Panc1 (cell line): ENCODE measurements at regions not wholly inside any gene's neighbourhood (a gene's known extent, or its start where the extent isn't known, plus 50 kb on each side); places are given as distances from the start of the nearest gene placed in this dataset.

Source experiments
- ATAC-seq: fragments of 200-7000 bp; cut with Tn5 transposase; 2 replicates; pipeline ENCODE4 v1.9.1; 2020; ENCODE audit warnings: mild to moderate bottlenecking, moderate library complexity
- BruUV-seq: library from RNA; stranded (reverse); fragments of 400-500 nt; replicated peaks from 2 replicates; lab custom pipeline; 2021; lab: Mats Ljungman, UMichigan
- CTCF ChIA-PET: fragments of 300-600 bp; sonication (Branson Sonifier 250); formaldehyde crosslinking; loops from one replicate; lab custom pipeline; 2022; ENCODE audit warnings: antibody characterized with exemption; lab: Charles Lee
- POLR2A ChIA-PET: fragments of 300-600 bp; sonication (Branson Sonifier 250); formaldehyde crosslinking; loops from one replicate; lab custom pipeline; 2022; ENCODE audit warnings: antibody characterized with exemption; lab: Charles Lee
- DNase-seq: peaks from one replicate; pipeline ENCODE4 v3.0.0-alpha.2; 2010; ENCODE audit warnings: low read depth, low spot score
- H3K27ac ChIP-seq: 2 replicates; pipeline ENCODE4 v1.5.1; 2011; ENCODE audit warnings: mild to moderate bottlenecking, low read length, inconsistent platforms
- H3K27me3 ChIP-seq: fragments of 200-500 bp; sonication (Bioruptor generic); 2 replicates; pipeline ENCODE4 v1.6.0; 2014; ENCODE audit warnings: low read length, inconsistent platforms; ENCODE audit not compliant: control insufficient read depth, insufficient read depth
- H3K36me3 ChIP-seq: fragments of 200-500 bp; sonication (Bioruptor generic); 2 replicates; pipeline ENCODE4 v1.5.1; 2014; ENCODE audit warnings: inconsistent platforms, mild to moderate bottlenecking, low read length, moderate library complexity; ENCODE audit not compliant: control insufficient read depth, insufficient read depth
- H3K4me1 ChIP-seq: 2 replicates; pipeline ENCODE4 v1.5.1; 2011; ENCODE audit warnings: inconsistent platforms, mild to moderate bottlenecking, low read length, moderate library complexity; ENCODE audit not compliant: control insufficient read depth, insufficient read depth
- H3K4me3 ChIP-seq, 2 experiments: 2 replicates each; pipeline ENCODE4 v1.5.1; 2011 to 2012; ENCODE audit warnings: low read depth in 2 of 2, low read length in 2 of 2, mild to moderate bottlenecking in 2 of 2, inconsistent platforms in 1 of 2, moderate library complexity in 1 of 2
- H3K9me3 ChIP-seq: fragments of 200-500 bp; sonication (Bioruptor generic); 2 replicates; pipeline ENCODE4 v1.5.1; 2014; ENCODE audit warnings: low read depth, mild to moderate bottlenecking, inconsistent platforms, low read length, moderate library complexity; ENCODE audit not compliant: control insufficient read depth, insufficient read depth
- POLR2AphosphoS5 ChIP-seq: IDR thresholded peaks from 2 replicates; pipeline ENCODE4 v1.6.1; 2012; ENCODE audit warnings: mild to moderate bottlenecking, low read depth, low read length, moderate library complexity
- SIN3A ChIP-seq: IDR thresholded peaks from 2 replicates; pipeline ENCODE4 v1.6.1; 2012; ENCODE audit warnings: low read depth, mild to moderate bottlenecking, low read length, moderate library complexity, borderline replicate concordance; ENCODE audit not compliant: insufficient read depth
- TCF7L2 ChIP-seq: IDR thresholded peaks from 2 replicates; pipeline ENCODE4 v1.6.1; 2011; ENCODE audit warnings: mild to moderate bottlenecking, low read depth, low read length, inconsistent platforms
- in situ Hi-C: cut with HindIII; loops from 2 replicates; pipeline ENCODE4 v1.10.0; 2016; ENCODE audit warnings: low sequenced_read_pairs, low pct_unique_long_range_greater_than_20kb
- intact Hi-C: fragments of 100-400 bp; cut with micrococcal nuclease; formaldehyde crosslinking; loops from one replicate; pipeline ENCODE4 v1.10.0; 2022; ENCODE audit not compliant: unreplicated experiment
- TF ChIP-seq, protein P1 (sequence below), 2 experiments: IDR thresholded peaks; 2 replicates each; pipeline ENCODE4 v1.6.1; 2011 to 2012; ENCODE audit warnings: low read depth in 2 of 2, control low read depth in 1 of 2, low read length in 1 of 2, mild to moderate bottlenecking in 1 of 2, moderate library complexity in 1 of 2; ENCODE audit not compliant: insufficient read depth in 1 of 2
- TF ChIP-seq, protein P2 (sequence below): fragments of 450-650 bp; IDR thresholded peaks from 2 replicates; pipeline ENCODE4 v1.5.1; 2017; ENCODE audit warnings: mild to moderate bottlenecking

DNA sequence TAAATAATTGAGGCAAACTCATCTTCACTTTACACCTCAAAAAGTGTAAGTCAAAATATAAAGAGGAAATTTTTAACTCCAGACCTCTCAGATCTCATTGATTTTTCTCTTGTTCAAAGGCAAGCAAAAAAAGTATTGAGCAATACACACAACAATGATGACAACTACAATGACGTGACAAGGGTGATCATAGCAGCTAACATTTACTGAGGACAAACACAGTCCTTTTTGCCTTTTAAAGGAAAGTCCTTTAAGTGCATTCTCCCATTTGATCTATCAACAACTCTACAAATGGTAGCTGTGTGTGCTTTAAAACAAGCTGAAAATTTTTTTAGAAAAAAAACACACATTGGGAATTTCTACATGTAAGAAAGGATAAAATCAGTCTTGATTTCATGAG, 123.5 kb upstream of the CTAGE1 start:
- intact Hi-C loops, result no loop called here
- Histone ChIP-seq H3K9me3 (no peaks in the 10 kb centered on the region), H3K27me3 (no peaks in the 10 kb centered on the region), H3K36me3 (no peaks in the 10 kb centered on the region), H3K4me1 (no peaks in the 10 kb centered on the region), H3K4me3 (no peak overlapping the region), H3K27ac (no peak overlapping the region)
- ATAC-seq (no peak), DNase-seq (no peak)
- in situ Hi-C loops, result no loop called here
- ChIA-PET POLR2A (no interaction called here), CTCF (no interaction called here)
- no TSS peak for BruUV-seq
- TF ChIP-seq, protein P1, sequence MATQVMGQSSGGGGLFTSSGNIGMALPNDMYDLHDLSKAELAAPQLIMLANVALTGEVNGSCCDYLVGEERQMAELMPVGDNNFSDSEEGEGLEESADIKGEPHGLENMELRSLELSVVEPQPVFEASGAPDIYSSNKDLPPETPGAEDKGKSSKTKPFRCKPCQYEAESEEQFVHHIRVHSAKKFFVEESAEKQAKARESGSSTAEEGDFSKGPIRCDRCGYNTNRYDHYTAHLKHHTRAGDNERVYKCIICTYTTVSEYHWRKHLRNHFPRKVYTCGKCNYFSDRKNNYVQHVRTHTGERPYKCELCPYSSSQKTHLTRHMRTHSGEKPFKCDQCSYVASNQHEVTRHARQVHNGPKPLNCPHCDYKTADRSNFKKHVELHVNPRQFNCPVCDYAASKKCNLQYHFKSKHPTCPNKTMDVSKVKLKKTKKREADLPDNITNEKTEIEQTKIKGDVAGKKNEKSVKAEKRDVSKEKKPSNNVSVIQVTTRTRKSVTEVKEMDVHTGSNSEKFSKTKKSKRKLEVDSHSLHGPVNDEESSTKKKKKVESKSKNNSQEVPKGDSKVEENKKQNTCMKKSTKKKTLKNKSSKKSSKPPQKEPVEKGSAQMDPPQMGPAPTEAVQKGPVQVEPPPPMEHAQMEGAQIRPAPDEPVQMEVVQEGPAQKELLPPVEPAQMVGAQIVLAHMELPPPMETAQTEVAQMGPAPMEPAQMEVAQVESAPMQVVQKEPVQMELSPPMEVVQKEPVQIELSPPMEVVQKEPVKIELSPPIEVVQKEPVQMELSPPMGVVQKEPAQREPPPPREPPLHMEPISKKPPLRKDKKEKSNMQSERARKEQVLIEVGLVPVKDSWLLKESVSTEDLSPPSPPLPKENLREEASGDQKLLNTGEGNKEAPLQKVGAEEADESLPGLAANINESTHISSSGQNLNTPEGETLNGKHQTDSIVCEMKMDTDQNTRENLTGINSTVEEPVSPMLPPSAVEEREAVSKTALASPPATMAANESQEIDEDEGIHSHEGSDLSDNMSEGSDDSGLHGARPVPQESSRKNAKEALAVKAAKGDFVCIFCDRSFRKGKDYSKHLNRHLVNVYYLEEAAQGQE (IDR thresholded peaks at IDR 0.05; ENCODE audit: insufficient read depth in 1 of 2, low read depth in 2 of 2, low read length in 1 of 2), result no peak
- TF ChIP-seq, protein P2, sequence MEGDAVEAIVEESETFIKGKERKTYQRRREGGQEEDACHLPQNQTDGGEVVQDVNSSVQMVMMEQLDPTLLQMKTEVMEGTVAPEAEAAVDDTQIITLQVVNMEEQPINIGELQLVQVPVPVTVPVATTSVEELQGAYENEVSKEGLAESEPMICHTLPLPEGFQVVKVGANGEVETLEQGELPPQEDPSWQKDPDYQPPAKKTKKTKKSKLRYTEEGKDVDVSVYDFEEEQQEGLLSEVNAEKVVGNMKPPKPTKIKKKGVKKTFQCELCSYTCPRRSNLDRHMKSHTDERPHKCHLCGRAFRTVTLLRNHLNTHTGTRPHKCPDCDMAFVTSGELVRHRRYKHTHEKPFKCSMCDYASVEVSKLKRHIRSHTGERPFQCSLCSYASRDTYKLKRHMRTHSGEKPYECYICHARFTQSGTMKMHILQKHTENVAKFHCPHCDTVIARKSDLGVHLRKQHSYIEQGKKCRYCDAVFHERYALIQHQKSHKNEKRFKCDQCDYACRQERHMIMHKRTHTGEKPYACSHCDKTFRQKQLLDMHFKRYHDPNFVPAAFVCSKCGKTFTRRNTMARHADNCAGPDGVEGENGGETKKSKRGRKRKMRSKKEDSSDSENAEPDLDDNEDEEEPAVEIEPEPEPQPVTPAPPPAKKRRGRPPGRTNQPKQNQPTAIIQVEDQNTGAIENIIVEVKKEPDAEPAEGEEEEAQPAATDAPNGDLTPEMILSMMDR, result no peak
- TF ChIP-seq TCF7L2, result no peak
- no peak for TF ChIP-seq POLR2AphosphoS5
- TF ChIP-seq SIN3A, result no peak

DNA sequence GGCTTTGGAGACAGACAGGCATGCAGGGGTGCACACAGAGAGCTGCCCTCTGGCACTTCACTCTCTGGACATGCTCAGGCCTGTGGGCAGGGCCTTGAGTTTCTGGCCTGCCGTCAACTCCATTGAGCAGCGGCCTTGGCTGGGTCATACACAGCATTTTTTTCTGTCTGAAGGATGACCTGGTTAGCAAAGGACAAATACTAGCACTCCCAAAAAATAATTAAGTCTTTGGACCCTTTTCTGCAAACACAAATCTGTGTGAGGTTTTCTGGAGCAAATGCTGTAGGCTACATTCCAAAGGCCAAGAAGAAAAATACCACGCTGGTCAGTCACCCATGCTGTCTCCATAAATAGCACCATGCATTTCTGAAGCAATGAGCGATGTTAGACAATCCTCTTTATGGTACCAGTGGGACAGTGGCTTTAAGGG, 124.7 kb upstream of the CTAGE1 start:
- H3K4me3 ChIP-seq, result no peak overlapping the region
- no peak for DNase-seq
- ATAC-seq, result no peak
- TF ChIP-seq, protein P1 (IDR thresholded peaks at IDR 0.05; ENCODE audit: insufficient read depth in 1 of 2, low read depth in 2 of 2, low read length in 1 of 2), result no peak
- TF ChIP-seq TCF7L2 (no peak), SIN3A (no peak), POLR2AphosphoS5 (no peak)
- TF ChIP-seq, protein P2, result no peak
- in situ Hi-C loops (no loop called here), intact Hi-C loops (no loop called here)
- no peak overlapping the region for H3K27ac ChIP-seq
- no peaks in the 10 kb centered on the region for H3K4me1 ChIP-seq
- BruUV-seq, result no TSS peak
- H3K27me3 ChIP-seq, result no peaks in the 10 kb centered on the region
- ChIA-PET CTCF (no interaction called here), POLR2A (no interaction called here)
- no peaks in the 10 kb centered on the region for H3K9me3 ChIP-seq
- no peaks in the 10 kb centered on the region for H3K36me3 ChIP-seq
